ENCODE measurements at regions not wholly inside any gene's neighbourhood (a gene's known extent, or its start where the extent isn't known, plus 50 kb on each side); places are given as distances from the start of the nearest gene placed in this dataset.

DNA sequence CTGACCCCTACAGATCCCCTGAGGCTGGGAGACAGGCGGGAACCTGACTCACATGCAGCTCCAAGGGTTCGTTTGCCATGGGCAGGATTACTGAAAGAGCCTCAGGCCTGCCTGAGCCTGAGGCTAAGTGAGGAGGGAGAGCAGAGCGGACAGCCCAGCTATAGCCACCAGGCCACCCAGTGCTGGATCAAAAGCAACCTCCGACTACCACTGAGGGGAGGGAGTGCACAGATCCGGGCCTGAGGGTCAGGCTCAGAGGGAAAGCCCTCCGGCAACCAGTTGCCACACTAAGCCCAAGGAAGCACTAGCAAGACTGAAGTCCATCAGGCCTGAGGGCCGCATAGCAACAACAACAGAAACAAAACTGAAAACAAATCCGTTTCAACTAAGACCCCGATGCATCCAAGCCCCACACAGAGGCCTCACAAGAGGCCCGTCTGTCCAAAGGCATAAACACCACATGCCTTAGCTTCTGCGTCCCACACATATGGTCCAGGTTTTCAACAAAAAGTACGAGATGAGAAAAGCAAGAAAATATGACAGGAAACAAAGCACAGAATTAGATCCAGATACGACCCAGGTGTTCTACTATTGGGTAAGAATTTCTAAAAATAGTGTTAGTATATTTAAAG is 92.5 kb upstream of the VIPR2 start:
- no peak for TF ChIP-seq GABPA (IDR thresholded peaks at IDR 0.05 in 1 of 2, conservative IDR thresholded peaks at IDR 0.05 in 1 of 2)
- TF ChIP-seq, protein P1, sequence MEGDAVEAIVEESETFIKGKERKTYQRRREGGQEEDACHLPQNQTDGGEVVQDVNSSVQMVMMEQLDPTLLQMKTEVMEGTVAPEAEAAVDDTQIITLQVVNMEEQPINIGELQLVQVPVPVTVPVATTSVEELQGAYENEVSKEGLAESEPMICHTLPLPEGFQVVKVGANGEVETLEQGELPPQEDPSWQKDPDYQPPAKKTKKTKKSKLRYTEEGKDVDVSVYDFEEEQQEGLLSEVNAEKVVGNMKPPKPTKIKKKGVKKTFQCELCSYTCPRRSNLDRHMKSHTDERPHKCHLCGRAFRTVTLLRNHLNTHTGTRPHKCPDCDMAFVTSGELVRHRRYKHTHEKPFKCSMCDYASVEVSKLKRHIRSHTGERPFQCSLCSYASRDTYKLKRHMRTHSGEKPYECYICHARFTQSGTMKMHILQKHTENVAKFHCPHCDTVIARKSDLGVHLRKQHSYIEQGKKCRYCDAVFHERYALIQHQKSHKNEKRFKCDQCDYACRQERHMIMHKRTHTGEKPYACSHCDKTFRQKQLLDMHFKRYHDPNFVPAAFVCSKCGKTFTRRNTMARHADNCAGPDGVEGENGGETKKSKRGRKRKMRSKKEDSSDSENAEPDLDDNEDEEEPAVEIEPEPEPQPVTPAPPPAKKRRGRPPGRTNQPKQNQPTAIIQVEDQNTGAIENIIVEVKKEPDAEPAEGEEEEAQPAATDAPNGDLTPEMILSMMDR (IDR thresholded peaks at IDR 0.05; ENCODE audit: low read depth, low read length, missing input control) = no peak
- no peak for TF ChIP-seq EGR1 (IDR thresholded peaks at IDR 0.05; ENCODE audit: low read depth in 2 of 2)
- TF ChIP-seq, protein P2, sequence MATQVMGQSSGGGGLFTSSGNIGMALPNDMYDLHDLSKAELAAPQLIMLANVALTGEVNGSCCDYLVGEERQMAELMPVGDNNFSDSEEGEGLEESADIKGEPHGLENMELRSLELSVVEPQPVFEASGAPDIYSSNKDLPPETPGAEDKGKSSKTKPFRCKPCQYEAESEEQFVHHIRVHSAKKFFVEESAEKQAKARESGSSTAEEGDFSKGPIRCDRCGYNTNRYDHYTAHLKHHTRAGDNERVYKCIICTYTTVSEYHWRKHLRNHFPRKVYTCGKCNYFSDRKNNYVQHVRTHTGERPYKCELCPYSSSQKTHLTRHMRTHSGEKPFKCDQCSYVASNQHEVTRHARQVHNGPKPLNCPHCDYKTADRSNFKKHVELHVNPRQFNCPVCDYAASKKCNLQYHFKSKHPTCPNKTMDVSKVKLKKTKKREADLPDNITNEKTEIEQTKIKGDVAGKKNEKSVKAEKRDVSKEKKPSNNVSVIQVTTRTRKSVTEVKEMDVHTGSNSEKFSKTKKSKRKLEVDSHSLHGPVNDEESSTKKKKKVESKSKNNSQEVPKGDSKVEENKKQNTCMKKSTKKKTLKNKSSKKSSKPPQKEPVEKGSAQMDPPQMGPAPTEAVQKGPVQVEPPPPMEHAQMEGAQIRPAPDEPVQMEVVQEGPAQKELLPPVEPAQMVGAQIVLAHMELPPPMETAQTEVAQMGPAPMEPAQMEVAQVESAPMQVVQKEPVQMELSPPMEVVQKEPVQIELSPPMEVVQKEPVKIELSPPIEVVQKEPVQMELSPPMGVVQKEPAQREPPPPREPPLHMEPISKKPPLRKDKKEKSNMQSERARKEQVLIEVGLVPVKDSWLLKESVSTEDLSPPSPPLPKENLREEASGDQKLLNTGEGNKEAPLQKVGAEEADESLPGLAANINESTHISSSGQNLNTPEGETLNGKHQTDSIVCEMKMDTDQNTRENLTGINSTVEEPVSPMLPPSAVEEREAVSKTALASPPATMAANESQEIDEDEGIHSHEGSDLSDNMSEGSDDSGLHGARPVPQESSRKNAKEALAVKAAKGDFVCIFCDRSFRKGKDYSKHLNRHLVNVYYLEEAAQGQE (IDR thresholded peaks at IDR 0.05) = no peak
- no peak for TF ChIP-seq YY1 (IDR thresholded peaks at IDR 0.05)
- no peak for TF ChIP-seq RXRA (IDR thresholded peaks at IDR 0.05)
- TF ChIP-seq, protein P3, sequence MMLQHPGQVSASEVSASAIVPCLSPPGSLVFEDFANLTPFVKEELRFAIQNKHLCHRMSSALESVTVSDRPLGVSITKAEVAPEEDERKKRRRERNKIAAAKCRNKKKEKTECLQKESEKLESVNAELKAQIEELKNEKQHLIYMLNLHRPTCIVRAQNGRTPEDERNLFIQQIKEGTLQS (IDR thresholded peaks at IDR 0.05) = no peak
- TF ChIP-seq, protein P4, sequence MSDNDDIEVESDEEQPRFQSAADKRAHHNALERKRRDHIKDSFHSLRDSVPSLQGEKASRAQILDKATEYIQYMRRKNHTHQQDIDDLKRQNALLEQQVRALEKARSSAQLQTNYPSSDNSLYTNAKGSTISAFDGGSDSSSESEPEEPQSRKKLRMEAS (IDR thresholded peaks at IDR 0.05) = no peak
- no peak for TF ChIP-seq TAF1 (conservative IDR thresholded peaks at IDR 0.05)
- TF ChIP-seq SP1 (IDR thresholded peaks at IDR 0.05) = no peak
- no peak for TF ChIP-seq JUND (IDR thresholded peaks at IDR 0.05)
- TF ChIP-seq, protein P5, sequence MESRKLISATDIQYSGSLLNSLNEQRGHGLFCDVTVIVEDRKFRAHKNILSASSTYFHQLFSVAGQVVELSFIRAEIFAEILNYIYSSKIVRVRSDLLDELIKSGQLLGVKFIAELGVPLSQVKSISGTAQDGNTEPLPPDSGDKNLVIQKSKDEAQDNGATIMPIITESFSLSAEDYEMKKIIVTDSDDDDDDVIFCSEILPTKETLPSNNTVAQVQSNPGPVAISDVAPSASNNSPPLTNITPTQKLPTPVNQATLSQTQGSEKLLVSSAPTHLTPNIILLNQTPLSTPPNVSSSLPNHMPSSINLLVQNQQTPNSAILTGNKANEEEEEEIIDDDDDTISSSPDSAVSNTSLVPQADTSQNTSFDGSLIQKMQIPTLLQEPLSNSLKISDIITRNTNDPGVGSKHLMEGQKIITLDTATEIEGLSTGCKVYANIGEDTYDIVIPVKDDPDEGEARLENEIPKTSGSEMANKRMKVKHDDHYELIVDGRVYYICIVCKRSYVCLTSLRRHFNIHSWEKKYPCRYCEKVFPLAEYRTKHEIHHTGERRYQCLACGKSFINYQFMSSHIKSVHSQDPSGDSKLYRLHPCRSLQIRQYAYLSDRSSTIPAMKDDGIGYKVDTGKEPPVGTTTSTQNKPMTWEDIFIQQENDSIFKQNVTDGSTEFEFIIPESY (IDR thresholded peaks at IDR 0.05) = no peak

Data from liver (tissue), 3 donors.